HepG2 (cell line): ENCODE measurements at regions not wholly inside any gene's neighbourhood (a gene's known extent, or its start where the extent isn't known, plus 50 kb on each side); places are given as distances from the start of the nearest gene placed in this dataset.

Experiments used
- DZIP1 ChIP-seq: sonication (generic); formaldehyde crosslinking; IDR thresholded peaks from 2 replicates; pipeline ENCODE4 v1.5.0; 2020; ENCODE audit warnings: mild to moderate bottlenecking, missing genetic modification reagents
- NFE2L1 ChIP-seq: sonication (generic); formaldehyde crosslinking; IDR thresholded peaks from 2 replicates; pipeline ENCODE4 v1.4.0; 2020; ENCODE audit warnings: missing genetic modification reagents, mild to moderate bottlenecking, borderline replicate concordance

- no peak for TF ChIP-seq NFE2L1
- no peak for TF ChIP-seq DZIP1 (CRISPR knock-in tag)
Observed at GRCh38 chr3:107211608-107212007, 165.6 kb upstream of the CCDC54 start.
